Peyer's patch (tissue), 4 donors: ENCODE measurements at regions not wholly inside any gene's neighbourhood (a gene's known extent, or its start where the extent isn't known, plus 50 kb on each side); places are given as distances from the start of the nearest gene placed in this dataset.

Experiments used
- CTCF ChIP-seq, 6 experiments: fragments of 450-650 bp in 4 of 6; fragments of 200-600 bp in 2 of 6; sonication (generic) in 1 of 6; IDR thresholded peaks; one replicate each; pipeline ENCODE4 v1.5.1; 2017 to 2019; ENCODE audit warnings: antibody characterized with exemption in 6 of 6, mild to moderate bottlenecking in 3 of 6, moderate library complexity in 1 of 6
- POLR2A ChIP-seq, 2 donors: fragments of 450-650 bp; IDR thresholded peaks; one replicate each; pipeline ENCODE4 v1.5.1; 2017; ENCODE audit warnings: antibody characterized with exemption in 2 of 2, mild to moderate bottlenecking in 2 of 2, moderate library complexity in 2 of 2

GRCh38 chr3:67142432-67142831 lies 144.3 kb downstream of the KBTBD8 start:
- TF ChIP-seq CTCF (IDR thresholded peaks at IDR 0.05) (no peak), POLR2A (IDR thresholded peaks at IDR 0.05) (no peak)
